H1 (cell line): ENCODE measurements at regions not wholly inside any gene's neighbourhood (a gene's known extent, or its start where the extent isn't known, plus 50 kb on each side); places are given as distances from the start of the nearest gene placed in this dataset.

Experiments used
- HDAC6 ChIP-seq: IDR thresholded peaks from one replicate; pipeline ENCODE4 v1.7.1; 2012; ENCODE audit warnings: low read depth, mild to moderate bottlenecking, inconsistent platforms, low read length, moderate library complexity
- KDM1A ChIP-seq: fragments of 200-600, 300-600 bp; sonication (generic); IDR thresholded peaks from 2 replicates; pipeline ENCODE4 v1.7.1; 2016; ENCODE audit warnings: mild to moderate bottlenecking, low read length, borderline replicate concordance
- TF ChIP-seq, protein P1 (sequence below): IDR thresholded peaks from 2 replicates; pipeline ENCODE4 v1.6.1; 2011; ENCODE audit warnings: low read length, improper control_type of control experiment

DNA sequence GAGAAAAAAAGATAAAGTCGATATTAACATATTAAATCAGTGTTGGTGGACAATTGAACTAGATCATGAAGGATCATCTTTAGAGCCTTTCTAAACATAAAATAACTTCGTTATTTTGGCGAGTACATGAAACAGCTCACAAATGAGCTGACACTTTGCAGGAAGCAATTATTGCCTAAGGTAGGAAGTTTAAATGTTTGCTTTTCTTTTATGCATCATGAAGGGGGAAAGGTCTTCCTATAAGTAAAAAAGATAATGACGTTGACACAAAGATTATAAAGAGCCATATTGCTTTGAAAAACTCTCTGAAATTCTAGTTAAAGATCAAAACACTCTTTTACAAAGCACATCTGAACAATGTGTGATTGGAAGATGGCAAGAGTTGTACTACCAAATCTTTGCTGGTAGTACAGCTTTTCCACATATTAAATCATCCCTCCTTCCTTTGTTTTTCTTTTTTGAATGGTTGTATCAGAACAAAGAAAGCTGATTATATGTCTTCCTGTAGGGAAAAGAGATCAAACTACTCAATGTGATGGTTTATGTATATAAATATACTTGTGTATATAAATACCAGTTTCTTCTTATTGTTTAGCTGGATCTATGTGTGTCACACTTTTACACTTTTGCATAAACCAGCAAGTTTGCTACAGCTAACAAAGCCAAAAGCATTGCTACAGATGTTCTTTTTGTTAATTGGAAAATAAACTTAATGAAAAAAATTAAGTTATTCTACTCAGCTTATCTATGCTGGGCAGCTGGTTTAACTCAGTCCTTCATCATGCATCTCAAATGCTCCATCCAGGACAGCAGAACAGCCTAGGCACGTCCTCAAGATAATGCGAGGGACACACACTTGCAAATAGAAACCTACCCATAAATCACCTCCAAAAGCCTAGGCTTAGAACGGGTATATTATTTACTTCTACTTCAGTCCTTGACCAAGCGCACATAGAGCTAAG, 850.8 kb upstream of the ROBO1 start (continued):
- TF ChIP-seq, protein P1, sequence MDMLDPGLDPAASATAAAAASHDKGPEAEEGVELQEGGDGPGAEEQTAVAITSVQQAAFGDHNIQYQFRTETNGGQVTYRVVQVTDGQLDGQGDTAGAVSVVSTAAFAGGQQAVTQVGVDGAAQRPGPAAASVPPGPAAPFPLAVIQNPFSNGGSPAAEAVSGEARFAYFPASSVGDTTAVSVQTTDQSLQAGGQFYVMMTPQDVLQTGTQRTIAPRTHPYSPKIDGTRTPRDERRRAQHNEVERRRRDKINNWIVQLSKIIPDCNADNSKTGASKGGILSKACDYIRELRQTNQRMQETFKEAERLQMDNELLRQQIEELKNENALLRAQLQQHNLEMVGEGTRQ: no peak
- TF ChIP-seq HDAC6 (no peak), KDM1A (no peak)
- TF ChIP-seq, all 59 proteins: peak for 0
